ENCODE measurements at regions not wholly inside any gene's neighbourhood (a gene's known extent, or its start where the extent isn't known, plus 50 kb on each side); places are given as distances from the start of the nearest gene placed in this dataset.

- ATAC-seq (ENCODE audit: low FRiP score) (no peak), DNase-seq (ENCODE audit: low spot score) (no peak)
- no peak for TF ChIP-seq CTCF (IDR thresholded peaks at IDR 0.05)
These were observed 406.2 kb upstream of the PCDH7 start for GRCh38 chr4:30314001-30314400.

GRCh38 chr4:30330894-30331652 is 389.1 kb upstream of the PCDH7 start:
- ATAC-seq (ENCODE audit: low FRiP score) (no peak), DNase-seq (ENCODE audit: low spot score) (no peak)

GRCh38 chr4:30341731-30342130 is 378.4 kb upstream of the PCDH7 start:
- no peak for TF ChIP-seq CTCF (IDR thresholded peaks at IDR 0.05)
- ATAC-seq (ENCODE audit: low FRiP score) = no peak

More at GRCh38 chr4:30330894-30331652, 389.1 kb upstream of the PCDH7 start:
- TF ChIP-seq CTCF (IDR thresholded peaks at IDR 0.05) = no peak

GRCh38 chr4:30350288-30350687 is 369.9 kb upstream of the PCDH7 start:
- DNase-seq (ENCODE audit: low spot score) (no peak), ATAC-seq (ENCODE audit: low FRiP score) (no peak)
- no peak for TF ChIP-seq CTCF (IDR thresholded peaks at IDR 0.05)

More at GRCh38 chr4:30341731-30342130, 378.4 kb upstream of the PCDH7 start:
- no peak for DNase-seq (ENCODE audit: low spot score)

GRCh38 chr4:30354605-30355004 is 365.6 kb upstream of the PCDH7 start:
- no peak for ATAC-seq (ENCODE audit: low FRiP score)
- DNase-seq (ENCODE audit: low spot score) = no peak

GRCh38 chr4:30362436-30362835 is 357.7 kb upstream of the PCDH7 start:
- ATAC-seq (ENCODE audit: low FRiP score) (no peak), DNase-seq (ENCODE audit: low spot score) (no peak)
- no peak for TF ChIP-seq CTCF (IDR thresholded peaks at IDR 0.05)

More at GRCh38 chr4:30354605-30355004, 365.6 kb upstream of the PCDH7 start:
- TF ChIP-seq CTCF (IDR thresholded peaks at IDR 0.05) = no peak

- no peak for TF ChIP-seq CTCF (IDR thresholded peaks at IDR 0.05)
These were observed 350.1 kb upstream of the PCDH7 start for GRCh38 chr4:30370105-30370504.

More at GRCh38 chr4:30370105-30370504, 350.1 kb upstream of the PCDH7 start:
- DNase-seq (ENCODE audit: low spot score) (no peak), ATAC-seq (ENCODE audit: low FRiP score) (no peak)

Measured in omental fat pad (tissue), 3 donors.